ENCODE measurements at regions not wholly inside any gene's neighbourhood (a gene's known extent, or its start where the extent isn't known, plus 50 kb on each side); places are given as distances from the start of the nearest gene placed in this dataset.

GRCh38 chr2:8367833-8368232 is 314.0 kb upstream of the ID2 start:
- TF ChIP-seq YY1 (IDR thresholded peaks at IDR 0.05; ENCODE audit: insufficient read depth, insufficient read length) (no peak), SUZ12 (IDR thresholded peaks at IDR 0.05; ENCODE audit: extremely low read depth, insufficient read depth, insufficient read length) (no peak), ZNF274 (IDR thresholded peaks at IDR 0.05; ENCODE audit: low read depth, low read length) (no peak)
- Histone ChIP-seq H3K4me1 (ENCODE audit: insufficient read depth, insufficient read length) (no peaks in the 10 kb centered on the region), H3K27me3 (ENCODE audit: insufficient read depth, insufficient read length) (no peaks in the 10 kb centered on the region), H3K4me3 (ENCODE audit: insufficient read length, low read depth) (no peak overlapping the region), H3K9me3 (ENCODE audit: insufficient read depth, low read length) (0 out of 2 replicates have a peak, but pooled peaks cover 3% of the 10 kb centered on the region), H3K36me3 (ENCODE audit: insufficient read depth, insufficient read length, low read length) (no peaks in the 10 kb centered on the region), H3K9ac (ENCODE audit: insufficient read length, low read depth) (no peak overlapping the region)
- DNase-seq (ENCODE audit: low read depth, low spot score): no peak

GRCh38 chr2:8368463-8368862 is 313.4 kb upstream of the ID2 start:
- H3K4me3 ChIP-seq (ENCODE audit: insufficient read length, low read depth): no peak overlapping the region
- H3K9me3 ChIP-seq (ENCODE audit: insufficient read depth, low read length): peaks cover 10% of the 10 kb centered on the region; the same call in 1 of the 2 replicates
- H3K27me3 ChIP-seq (ENCODE audit: insufficient read depth, insufficient read length): no peaks in the 10 kb centered on the region
- H3K9ac ChIP-seq (ENCODE audit: insufficient read length, low read depth): no peak overlapping the region
- H3K4me1 ChIP-seq (ENCODE audit: insufficient read depth, insufficient read length): no peaks in the 10 kb centered on the region
- DNase-seq (ENCODE audit: low read depth, low spot score): no peak
- TF ChIP-seq SUZ12 (IDR thresholded peaks at IDR 0.05; ENCODE audit: extremely low read depth, insufficient read depth, insufficient read length) (no peak), YY1 (IDR thresholded peaks at IDR 0.05; ENCODE audit: insufficient read depth, insufficient read length) (no peak), ZNF274 (IDR thresholded peaks at IDR 0.05; ENCODE audit: low read depth, low read length) (no peak)
- no peaks in the 10 kb centered on the region for H3K36me3 ChIP-seq (ENCODE audit: insufficient read depth, insufficient read length, low read length)

GRCh38 chr2:8369522-8369921 is 312.3 kb upstream of the ID2 start:
- H3K9me3 ChIP-seq (ENCODE audit: insufficient read depth, low read length): peaks cover 10% of the 10 kb centered on the region; the same call in 1 of the 2 replicates
- no peaks in the 10 kb centered on the region for H3K27me3 ChIP-seq (ENCODE audit: insufficient read depth, insufficient read length)
- H3K4me1 ChIP-seq (ENCODE audit: insufficient read depth, insufficient read length): no peaks in the 10 kb centered on the region
- TF ChIP-seq ZNF274 (IDR thresholded peaks at IDR 0.05; ENCODE audit: low read depth, low read length) (no peak), SUZ12 (IDR thresholded peaks at IDR 0.05; ENCODE audit: extremely low read depth, insufficient read depth, insufficient read length) (no peak), YY1 (IDR thresholded peaks at IDR 0.05; ENCODE audit: insufficient read depth, insufficient read length) (no peak)
- H3K36me3 ChIP-seq (ENCODE audit: insufficient read depth, insufficient read length, low read length): no peaks in the 10 kb centered on the region
- no peak overlapping the region for H3K4me3 ChIP-seq (ENCODE audit: insufficient read length, low read depth)
- H3K9ac ChIP-seq (ENCODE audit: insufficient read length, low read depth): no peak overlapping the region
- DNase-seq (ENCODE audit: low read depth, low spot score): no peak

- no peak for DNase-seq (ENCODE audit: low read depth, low spot score)
- H3K9me3 ChIP-seq (ENCODE audit: insufficient read depth, low read length): peaks cover 10% of the 10 kb centered on the region; the same call in 1 of the 2 replicates
- no peak overlapping the region for H3K9ac ChIP-seq (ENCODE audit: insufficient read length, low read depth)
- no peak overlapping the region for H3K4me3 ChIP-seq (ENCODE audit: insufficient read length, low read depth)
- TF ChIP-seq YY1 (IDR thresholded peaks at IDR 0.05; ENCODE audit: insufficient read depth, insufficient read length): no peak
- no peak for TF ChIP-seq ZNF274 (IDR thresholded peaks at IDR 0.05; ENCODE audit: low read depth, low read length)
- no peak for TF ChIP-seq SUZ12 (IDR thresholded peaks at IDR 0.05; ENCODE audit: extremely low read depth, insufficient read depth, insufficient read length)
- no peaks in the 10 kb centered on the region for H3K4me1 ChIP-seq (ENCODE audit: insufficient read depth, insufficient read length)
- no peaks in the 10 kb centered on the region for H3K27me3 ChIP-seq (ENCODE audit: insufficient read depth, insufficient read length)
- no peaks in the 10 kb centered on the region for H3K36me3 ChIP-seq (ENCODE audit: insufficient read depth, insufficient read length, low read length)
These were observed 311.5 kb upstream of the ID2 start for GRCh38 chr2:8370258-8370802.

- Histone ChIP-seq H3K9me3 (ENCODE audit: insufficient read depth, low read length) (peaks cover 10% of the 10 kb centered on the region; the same call in 1 of the 2 replicates), H3K9ac (ENCODE audit: insufficient read length, low read depth) (no peak overlapping the region), H3K27me3 (ENCODE audit: insufficient read depth, insufficient read length) (no peaks in the 10 kb centered on the region), H3K4me3 (ENCODE audit: insufficient read length, low read depth) (no peak overlapping the region), H3K36me3 (ENCODE audit: insufficient read depth, insufficient read length, low read length) (no peaks in the 10 kb centered on the region), H3K4me1 (ENCODE audit: insufficient read depth, insufficient read length) (no peaks in the 10 kb centered on the region)
- DNase-seq (ENCODE audit: low read depth, low spot score): no peak
- TF ChIP-seq ZNF274 (IDR thresholded peaks at IDR 0.05; ENCODE audit: low read depth, low read length) (no peak), SUZ12 (IDR thresholded peaks at IDR 0.05; ENCODE audit: extremely low read depth, insufficient read depth, insufficient read length) (no peak), YY1 (IDR thresholded peaks at IDR 0.05; ENCODE audit: insufficient read depth, insufficient read length) (no peak)
These were observed 310.2 kb upstream of the ID2 start for GRCh38 chr2:8371653-8372052.

- no peaks in the 10 kb centered on the region for H3K4me1 ChIP-seq (ENCODE audit: insufficient read depth, insufficient read length)
- no peak for DNase-seq (ENCODE audit: low read depth, low spot score)
- no peak overlapping the region for H3K9ac ChIP-seq (ENCODE audit: insufficient read length, low read depth)
- no peak overlapping the region for H3K4me3 ChIP-seq (ENCODE audit: insufficient read length, low read depth)
- peaks cover 10% of the 10 kb centered on the region; the same call in 1 of the 2 replicates for H3K9me3 ChIP-seq (ENCODE audit: insufficient read depth, low read length)
- no peaks in the 10 kb centered on the region for H3K36me3 ChIP-seq (ENCODE audit: insufficient read depth, insufficient read length, low read length)
- H3K27me3 ChIP-seq (ENCODE audit: insufficient read depth, insufficient read length): no peaks in the 10 kb centered on the region
- TF ChIP-seq YY1 (IDR thresholded peaks at IDR 0.05; ENCODE audit: insufficient read depth, insufficient read length) (no peak), ZNF274 (IDR thresholded peaks at IDR 0.05; ENCODE audit: low read depth, low read length) (no peak), SUZ12 (IDR thresholded peaks at IDR 0.05; ENCODE audit: extremely low read depth, insufficient read depth, insufficient read length) (no peak)
These were observed 307.1 kb upstream of the ID2 start for GRCh38 chr2:8374782-8375181.

- no peak for TF ChIP-seq YY1 (IDR thresholded peaks at IDR 0.05; ENCODE audit: insufficient read depth, insufficient read length)
- no peak for TF ChIP-seq ZNF274 (IDR thresholded peaks at IDR 0.05; ENCODE audit: low read depth, low read length)
- no peak for TF ChIP-seq SUZ12 (IDR thresholded peaks at IDR 0.05; ENCODE audit: extremely low read depth, insufficient read depth, insufficient read length)
- no peak for DNase-seq (ENCODE audit: low read depth, low spot score)
- Histone ChIP-seq H3K4me1 (ENCODE audit: insufficient read depth, insufficient read length) (no peaks in the 10 kb centered on the region), H3K36me3 (ENCODE audit: insufficient read depth, insufficient read length, low read length) (no peaks in the 10 kb centered on the region), H3K9me3 (ENCODE audit: insufficient read depth, low read length) (peaks cover 10% of the 10 kb centered on the region; the same call in 1 of the 2 replicates), H3K4me3 (ENCODE audit: insufficient read length, low read depth) (no peak overlapping the region), H3K9ac (ENCODE audit: insufficient read length, low read depth) (no peak overlapping the region), H3K27me3 (ENCODE audit: insufficient read depth, insufficient read length) (no peaks in the 10 kb centered on the region)
These were observed 305.0 kb upstream of the ID2 start for GRCh38 chr2:8376603-8377410.

All from NT2/D1 (cell line).